ENCODE measurements at regions not wholly inside any gene's neighbourhood (a gene's known extent, or its start where the extent isn't known, plus 50 kb on each side); places are given as distances from the start of the nearest gene placed in this dataset.

DNA sequence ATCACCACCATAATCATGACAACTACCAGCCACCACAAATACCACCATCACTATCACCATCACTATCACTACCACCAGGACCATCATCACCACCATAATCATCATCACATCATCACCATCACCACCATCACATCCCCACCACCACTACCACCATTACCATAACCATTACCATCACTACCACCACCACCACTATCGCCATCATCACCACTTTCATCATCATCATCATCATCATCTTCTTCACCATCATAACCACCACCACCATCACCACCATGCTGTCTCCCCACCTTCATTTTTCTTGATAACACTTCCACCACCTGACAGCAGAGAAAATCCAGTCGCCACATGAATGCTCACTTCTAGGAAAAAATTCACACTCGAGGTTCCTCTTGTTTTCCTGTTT lies 253.6 kb downstream of the ANKRD60 start:
- TF ChIP-seq, protein P1, sequence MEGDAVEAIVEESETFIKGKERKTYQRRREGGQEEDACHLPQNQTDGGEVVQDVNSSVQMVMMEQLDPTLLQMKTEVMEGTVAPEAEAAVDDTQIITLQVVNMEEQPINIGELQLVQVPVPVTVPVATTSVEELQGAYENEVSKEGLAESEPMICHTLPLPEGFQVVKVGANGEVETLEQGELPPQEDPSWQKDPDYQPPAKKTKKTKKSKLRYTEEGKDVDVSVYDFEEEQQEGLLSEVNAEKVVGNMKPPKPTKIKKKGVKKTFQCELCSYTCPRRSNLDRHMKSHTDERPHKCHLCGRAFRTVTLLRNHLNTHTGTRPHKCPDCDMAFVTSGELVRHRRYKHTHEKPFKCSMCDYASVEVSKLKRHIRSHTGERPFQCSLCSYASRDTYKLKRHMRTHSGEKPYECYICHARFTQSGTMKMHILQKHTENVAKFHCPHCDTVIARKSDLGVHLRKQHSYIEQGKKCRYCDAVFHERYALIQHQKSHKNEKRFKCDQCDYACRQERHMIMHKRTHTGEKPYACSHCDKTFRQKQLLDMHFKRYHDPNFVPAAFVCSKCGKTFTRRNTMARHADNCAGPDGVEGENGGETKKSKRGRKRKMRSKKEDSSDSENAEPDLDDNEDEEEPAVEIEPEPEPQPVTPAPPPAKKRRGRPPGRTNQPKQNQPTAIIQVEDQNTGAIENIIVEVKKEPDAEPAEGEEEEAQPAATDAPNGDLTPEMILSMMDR (IDR thresholded peaks at IDR 0.05; ENCODE audit: control extremely low read depth in 1 of 3, insufficient read depth in 1 of 3, low read depth in 1 of 3, low read length in 3 of 3) = no peak
- TF ChIP-seq SAP30 (IDR thresholded peaks at IDR 0.05; ENCODE audit: insufficient read depth, insufficient replicate concordance, low read length) (no peak), RNF2 (IDR thresholded peaks at IDR 0.05; ENCODE audit: borderline replicate concordance, low read depth, low read length, missing control alignments, poor library complexity, severe bottlenecking) (no peak), CHD2 (IDR thresholded peaks at IDR 0.05; ENCODE audit: low read length) (no peak), TBP (IDR thresholded peaks at IDR 0.05; ENCODE audit: low read depth, low read length) (no peak), BCL11A (IDR thresholded peaks at IDR 0.05; ENCODE audit: low read depth in 2 of 2, low read length in 2 of 2) (no peak), EP300 (IDR thresholded peaks at IDR 0.05; ENCODE audit: borderline replicate concordance in 1 of 2, low read depth in 2 of 2, low read length in 2 of 2) (no peak), HDAC2 (IDR thresholded peaks at IDR 0.05; ENCODE audit: borderline replicate concordance in 1 of 2, low read depth in 2 of 2, low read length in 2 of 2) (no peak), MAFK (IDR thresholded peaks at IDR 0.05; ENCODE audit: low read depth, low read length) (no peak), POLR2A (IDR thresholded peaks at IDR 0.05; ENCODE audit: control extremely low read depth in 1 of 2, low read depth in 2 of 2, low read length in 2 of 2) (no peak), RFX5 (IDR thresholded peaks at IDR 0.05; ENCODE audit: borderline replicate concordance, low read depth, low read length) (no peak), EZH2 (IDR thresholded peaks at IDR 0.05; ENCODE audit: low read depth, low read length, severe bottlenecking) (no peak), POLR2AphosphoS5 (IDR thresholded peaks at IDR 0.05; ENCODE audit: low read depth, low read length) (no peak)

Measured in H1 (cell line).